ENCODE measurements at regions not wholly inside any gene's neighbourhood (a gene's known extent, or its start where the extent isn't known, plus 50 kb on each side); places are given as distances from the start of the nearest gene placed in this dataset.
"Not testable (repeated sequence)": the region's sequence is repeated elsewhere in the genome, so short reads cannot be mapped to it uniquely, and the experiment has no call there.

- DNase-seq = no peak
- Histone ChIP-seq H3K4me3 (ENCODE audit: low read depth, low read length) (no peak overlapping the region), H3K36me3 (no peaks in the 10 kb centered on the region), H3K27me3 (ENCODE audit: insufficient read depth, low read depth, severe bottlenecking) (no peaks in the 10 kb centered on the region), H3K27ac (no peak overlapping the region), H3K9me3 (ENCODE audit: severe bottlenecking) (no peaks in the 10 kb centered on the region)
- no peak for TF ChIP-seq CTCF (IDR thresholded peaks at IDR 0.05; ENCODE audit: low read depth, low read length)
Observed at GRCh38 chr1:66478116-66478515, 55.8 kb upstream of the SGIP1 start.

GRCh38 chr1:66480162-66480561 is 53.8 kb upstream of the SGIP1 start:
- H3K9me3 ChIP-seq (ENCODE audit: severe bottlenecking) = no peaks in the 10 kb centered on the region
- H3K27ac ChIP-seq = no peak overlapping the region
- peak; percentile 8 for DNase-seq
- no peak for TF ChIP-seq CTCF (IDR thresholded peaks at IDR 0.05; ENCODE audit: low read depth, low read length)
- H3K27me3 ChIP-seq (ENCODE audit: insufficient read depth, low read depth, severe bottlenecking) = no peaks in the 10 kb centered on the region
- H3K4me3 ChIP-seq (ENCODE audit: low read depth, low read length) = no peak overlapping the region
- no peaks in the 10 kb centered on the region for H3K36me3 ChIP-seq

GRCh38 chr1:66481215-66481614 is 52.7 kb upstream of the SGIP1 start:
- DNase-seq; H3K4me3 ChIP-seq (ENCODE audit: low read depth, low read length); H3K27me3 ChIP-seq (ENCODE audit: insufficient read depth, low read depth, severe bottlenecking); H3K27ac ChIP-seq; H3K9me3 ChIP-seq (ENCODE audit: severe bottlenecking); H3K36me3 ChIP-seq: not testable (repeated sequence)
